ENCODE measurements at regions not wholly inside any gene's neighbourhood (a gene's known extent, or its start where the extent isn't known, plus 50 kb on each side); places are given as distances from the start of the nearest gene placed in this dataset.
"Not testable (repeated sequence)": the region's sequence is repeated elsewhere in the genome, so short reads cannot be mapped to it uniquely, and the experiment has no call there.

DNA sequence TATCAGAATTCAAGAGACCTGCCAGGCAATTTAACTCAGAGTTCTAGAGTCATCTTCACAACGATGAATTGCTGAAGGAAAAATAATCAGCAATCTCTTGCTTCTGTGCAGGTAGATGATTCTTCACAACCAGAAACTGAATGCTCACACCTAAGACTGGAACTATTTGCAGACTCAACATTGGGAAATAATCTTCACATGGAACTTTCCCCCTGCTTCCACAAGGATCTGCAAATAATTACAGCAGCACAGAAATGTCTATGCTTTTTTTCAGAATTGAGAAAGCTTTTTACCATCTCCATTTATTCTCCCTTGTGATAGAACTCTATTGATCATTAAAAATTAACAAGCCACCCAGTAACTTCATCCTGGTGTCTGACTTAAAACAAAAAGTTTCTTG is 282.8 kb downstream of the AHR start:
- peaks cover 13% of the 10 kb centered on the region for H3K4me1 ChIP-seq (ENCODE audit: control insufficient read depth, insufficient read depth, low read length, unreplicated experiment)
- no peaks in the 10 kb centered on the region for H3K36me3 ChIP-seq (ENCODE audit: insufficient read depth, low read length)
- H3K27me3 ChIP-seq (ENCODE audit: insufficient read depth, low read length): no peaks in the 10 kb centered on the region
- H2AFZ ChIP-seq (ENCODE audit: low read length, unreplicated experiment): no peak overlapping the region
- no peak overlapping the region for H3K27ac ChIP-seq (ENCODE audit: low read depth, low read length)
- H3K79me2 ChIP-seq (ENCODE audit: control insufficient read depth, insufficient read depth, low read length, unreplicated experiment): no peaks in the 10 kb centered on the region
- no peak overlapping the region for H3K4me3 ChIP-seq (ENCODE audit: low read depth, low read length)

DNA sequence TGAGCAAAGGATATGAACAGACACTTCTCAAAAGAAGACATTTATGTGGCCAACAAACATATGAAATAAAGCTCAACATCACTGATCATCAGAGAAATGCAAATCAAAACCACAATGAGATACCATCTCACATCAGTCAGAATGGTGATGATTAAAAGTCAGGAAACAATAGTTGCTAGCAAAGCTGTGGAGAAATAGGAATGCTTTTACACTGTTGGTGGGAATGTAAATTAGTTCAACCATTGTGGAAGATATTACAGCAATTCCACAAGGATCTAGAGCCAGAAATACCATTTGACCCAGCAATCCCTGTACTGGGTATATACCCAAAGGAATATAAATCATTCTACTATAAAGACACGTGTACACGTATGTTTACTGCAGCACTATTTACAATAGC is 284.2 kb downstream of the AHR start:
- not testable (repeated sequence) for H3K27me3 ChIP-seq (ENCODE audit: insufficient read depth, low read length); H3K27ac ChIP-seq (ENCODE audit: low read depth, low read length); H3K36me3 ChIP-seq (ENCODE audit: insufficient read depth, low read length); H3K4me3 ChIP-seq (ENCODE audit: low read depth, low read length); H2AFZ ChIP-seq (ENCODE audit: low read length, unreplicated experiment); H3K79me2 ChIP-seq (ENCODE audit: control insufficient read depth, insufficient read depth, low read length, unreplicated experiment)
- peaks cover 13% of the 10 kb centered on the region for H3K4me1 ChIP-seq (ENCODE audit: control insufficient read depth, insufficient read depth, low read length, unreplicated experiment)

GRCh38 chr7:17583786-17584185 is 285.3 kb downstream of the AHR start:
- Histone ChIP-seq H3K27me3 (ENCODE audit: insufficient read depth, low read length) (no peaks in the 10 kb centered on the region), H3K79me2 (ENCODE audit: control insufficient read depth, insufficient read depth, low read length, unreplicated experiment) (no peaks in the 10 kb centered on the region)

DNA sequence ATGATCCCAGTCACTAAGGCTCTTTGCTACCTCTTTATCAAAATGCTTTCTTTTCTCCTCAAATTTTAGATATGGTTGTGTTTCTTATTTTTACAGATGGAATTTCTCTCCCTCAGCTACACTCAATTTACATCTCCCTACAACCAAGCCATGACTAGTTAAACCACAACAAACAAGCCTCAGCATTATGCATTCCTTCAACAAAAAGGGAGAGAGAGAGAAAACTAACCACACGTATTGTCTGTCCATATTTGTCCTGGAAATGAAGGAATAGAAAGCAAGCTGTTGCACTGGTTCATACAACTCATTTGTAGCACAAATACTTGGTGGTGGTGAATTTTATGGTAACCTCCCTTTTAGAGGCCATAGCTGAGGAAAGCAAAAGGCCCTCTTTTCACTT is 286.4 kb downstream of the AHR start:
- no peak overlapping the region for H3K27ac ChIP-seq (ENCODE audit: low read depth, low read length)
- H3K4me3 ChIP-seq (ENCODE audit: low read depth, low read length): no peak overlapping the region
- H3K27me3 ChIP-seq (ENCODE audit: insufficient read depth, low read length): no peaks in the 10 kb centered on the region
- peaks cover 8% of the 10 kb centered on the region for H3K4me1 ChIP-seq (ENCODE audit: control insufficient read depth, insufficient read depth, low read length, unreplicated experiment)
- no peaks in the 10 kb centered on the region for H3K36me3 ChIP-seq (ENCODE audit: insufficient read depth, low read length)
- no peak overlapping the region for H2AFZ ChIP-seq (ENCODE audit: low read length, unreplicated experiment)
- H3K79me2 ChIP-seq (ENCODE audit: control insufficient read depth, insufficient read depth, low read length, unreplicated experiment): no peaks in the 10 kb centered on the region

More at GRCh38 chr7:17583786-17584185, 285.3 kb downstream of the AHR start:
- no peak overlapping the region for H3K4me3 ChIP-seq (ENCODE audit: low read depth, low read length)
- no peaks in the 10 kb centered on the region for H3K36me3 ChIP-seq (ENCODE audit: insufficient read depth, low read length)
- H3K4me1 ChIP-seq (ENCODE audit: control insufficient read depth, insufficient read depth, low read length, unreplicated experiment): peaks cover 13% of the 10 kb centered on the region
- no peak overlapping the region for H3K27ac ChIP-seq (ENCODE audit: low read depth, low read length)
- H2AFZ ChIP-seq (ENCODE audit: low read length, unreplicated experiment): no peak overlapping the region

DNA sequence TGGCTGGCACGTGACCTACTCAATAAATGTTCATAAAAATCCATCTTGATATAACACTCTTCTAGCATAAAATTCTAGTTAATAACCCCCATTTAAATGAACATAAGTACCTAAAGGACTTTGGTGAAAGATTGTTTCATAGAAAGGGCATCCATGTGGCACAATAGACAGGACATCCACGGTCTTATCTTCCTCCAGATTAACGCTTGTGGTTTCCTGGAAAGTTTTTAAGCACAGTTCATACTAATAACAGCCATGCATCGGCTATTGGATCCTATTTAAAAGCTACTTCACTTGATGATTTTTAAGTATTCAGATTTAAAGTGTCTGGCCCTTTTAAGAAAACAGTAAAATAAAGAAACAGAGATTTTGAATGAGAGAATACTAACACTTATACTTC is 288.3 kb downstream of the AHR start:
- Histone ChIP-seq H3K4me3 (ENCODE audit: low read depth, low read length) (no peak overlapping the region), H2AFZ (ENCODE audit: low read length, unreplicated experiment) (no peak overlapping the region), H3K27me3 (ENCODE audit: insufficient read depth, low read length) (no peaks in the 10 kb centered on the region), H3K79me2 (ENCODE audit: control insufficient read depth, insufficient read depth, low read length, unreplicated experiment) (no peaks in the 10 kb centered on the region), H3K27ac (ENCODE audit: low read depth, low read length) (no peak overlapping the region), H3K4me1 (ENCODE audit: control insufficient read depth, insufficient read depth, low read length, unreplicated experiment) (no peaks in the 10 kb centered on the region), H3K36me3 (ENCODE audit: insufficient read depth, low read length) (no peaks in the 10 kb centered on the region)

DNA sequence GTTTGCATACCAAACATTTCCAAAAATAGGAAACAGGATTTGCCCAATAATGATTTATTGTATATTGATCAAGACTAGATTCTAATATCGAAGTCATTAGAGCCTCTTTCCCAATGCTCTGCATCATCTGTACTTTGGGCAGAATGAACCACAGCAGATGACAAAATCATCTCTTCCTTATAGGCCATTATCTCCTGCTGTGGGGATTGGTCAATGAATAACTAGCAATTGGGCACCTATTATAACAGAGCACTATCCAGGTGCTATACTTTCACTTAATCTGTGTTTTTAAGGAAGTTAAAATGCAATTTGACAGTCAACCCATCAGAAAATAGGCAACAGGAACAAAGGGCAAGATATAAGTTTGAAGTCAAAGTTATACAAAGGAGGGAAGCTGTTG is 290.3 kb downstream of the AHR start:
- Histone ChIP-seq H3K79me2 (ENCODE audit: control insufficient read depth, insufficient read depth, low read length, unreplicated experiment) (no peaks in the 10 kb centered on the region), H3K36me3 (ENCODE audit: insufficient read depth, low read length) (no peaks in the 10 kb centered on the region), H3K27me3 (ENCODE audit: insufficient read depth, low read length) (no peaks in the 10 kb centered on the region), H3K27ac (ENCODE audit: low read depth, low read length) (no peak overlapping the region), H2AFZ (ENCODE audit: low read length, unreplicated experiment) (no peak overlapping the region), H3K4me1 (ENCODE audit: control insufficient read depth, insufficient read depth, low read length, unreplicated experiment) (no peaks in the 10 kb centered on the region), H3K4me3 (ENCODE audit: low read depth, low read length) (no peak overlapping the region)

GRCh38 chr7:17589671-17590070 is 291.2 kb downstream of the AHR start:
- Histone ChIP-seq H3K79me2 (ENCODE audit: control insufficient read depth, insufficient read depth, low read length, unreplicated experiment) (no peaks in the 10 kb centered on the region), H3K36me3 (ENCODE audit: insufficient read depth, low read length) (no peaks in the 10 kb centered on the region), H3K27ac (ENCODE audit: low read depth, low read length) (no peak overlapping the region), H3K4me3 (ENCODE audit: low read depth, low read length) (no peak overlapping the region), H3K27me3 (ENCODE audit: insufficient read depth, low read length) (no peaks in the 10 kb centered on the region), H3K4me1 (ENCODE audit: control insufficient read depth, insufficient read depth, low read length, unreplicated experiment) (no peaks in the 10 kb centered on the region), H2AFZ (ENCODE audit: low read length, unreplicated experiment) (no peak overlapping the region)

- Histone ChIP-seq H3K4me1 (ENCODE audit: control insufficient read depth, insufficient read depth, low read length, unreplicated experiment) (no peaks in the 10 kb centered on the region), H3K79me2 (ENCODE audit: control insufficient read depth, insufficient read depth, low read length, unreplicated experiment) (no peaks in the 10 kb centered on the region), H2AFZ (ENCODE audit: low read length, unreplicated experiment) (no peak overlapping the region), H3K4me3 (ENCODE audit: low read depth, low read length) (no peak overlapping the region), H3K27me3 (ENCODE audit: insufficient read depth, low read length) (no peaks in the 10 kb centered on the region), H3K36me3 (ENCODE audit: insufficient read depth, low read length) (no peaks in the 10 kb centered on the region), H3K27ac (ENCODE audit: low read depth, low read length) (no peak overlapping the region)
Observed at GRCh38 chr7:17590221-17590620, 291.8 kb downstream of the AHR start.

GRCh38 chr7:17593819-17594419 is 295.5 kb downstream of the AHR start:
- Histone ChIP-seq H3K27me3 (ENCODE audit: insufficient read depth, low read length) (no peaks in the 10 kb centered on the region), H3K79me2 (ENCODE audit: control insufficient read depth, insufficient read depth, low read length, unreplicated experiment) (no peaks in the 10 kb centered on the region), H2AFZ (ENCODE audit: low read length, unreplicated experiment) (no peak overlapping the region), H3K27ac (ENCODE audit: low read depth, low read length) (no peak overlapping the region), H3K4me1 (ENCODE audit: control insufficient read depth, insufficient read depth, low read length, unreplicated experiment) (peaks cover 2% of the 10 kb centered on the region), H3K36me3 (ENCODE audit: insufficient read depth, low read length) (no peaks in the 10 kb centered on the region), H3K4me3 (ENCODE audit: low read depth, low read length) (no peak overlapping the region)

DNA sequence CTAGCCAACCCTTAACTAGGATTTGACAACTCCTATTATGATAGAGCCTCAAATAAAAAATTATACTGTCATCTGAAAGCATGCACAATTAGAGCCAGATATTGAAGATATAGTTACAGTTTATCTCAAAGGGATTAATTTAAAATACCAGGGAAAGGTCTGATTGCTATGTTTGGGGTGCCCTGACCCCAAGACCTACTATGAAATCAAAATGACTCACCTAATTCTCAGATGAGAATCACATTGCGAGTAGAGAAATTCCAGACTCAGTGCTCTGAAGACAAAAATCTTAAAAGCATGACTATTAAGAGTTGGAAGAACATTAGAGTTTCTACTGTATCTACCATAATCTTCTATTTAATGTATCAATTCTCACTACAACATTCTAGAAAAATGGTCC is 297.1 kb downstream of the AHR start:
- H3K4me3 ChIP-seq (ENCODE audit: low read depth, low read length): no peak overlapping the region
- H3K36me3 ChIP-seq (ENCODE audit: insufficient read depth, low read length): no peaks in the 10 kb centered on the region

GRCh38 chr7:17598305-17598704 is 299.9 kb downstream of the AHR start:
- no peaks in the 10 kb centered on the region for H3K36me3 ChIP-seq (ENCODE audit: insufficient read depth, low read length)
- no peaks in the 10 kb centered on the region for H3K79me2 ChIP-seq (ENCODE audit: control insufficient read depth, insufficient read depth, low read length, unreplicated experiment)
- no peaks in the 10 kb centered on the region for H3K27me3 ChIP-seq (ENCODE audit: insufficient read depth, low read length)
- H3K4me3 ChIP-seq (ENCODE audit: low read depth, low read length): no peak overlapping the region
- H2AFZ ChIP-seq (ENCODE audit: low read length, unreplicated experiment): no peak overlapping the region
- H3K4me1 ChIP-seq (ENCODE audit: control insufficient read depth, insufficient read depth, low read length, unreplicated experiment): peaks cover 34% of the 10 kb centered on the region
- no peak overlapping the region for H3K27ac ChIP-seq (ENCODE audit: low read depth, low read length)

More for the DNA sequence above, 297.1 kb downstream of the AHR start:
- Histone ChIP-seq H3K4me1 (ENCODE audit: control insufficient read depth, insufficient read depth, low read length, unreplicated experiment) (peaks cover 17% of the 10 kb centered on the region), H3K79me2 (ENCODE audit: control insufficient read depth, insufficient read depth, low read length, unreplicated experiment) (no peaks in the 10 kb centered on the region), H3K27me3 (ENCODE audit: insufficient read depth, low read length) (no peaks in the 10 kb centered on the region), H2AFZ (ENCODE audit: low read length, unreplicated experiment) (no peak overlapping the region), H3K27ac (ENCODE audit: low read depth, low read length) (no peak overlapping the region)
